ENCODE measurements at regions not wholly inside any gene's neighbourhood (a gene's known extent, or its start where the extent isn't known, plus 50 kb on each side); places are given as distances from the start of the nearest gene placed in this dataset.

DNA sequence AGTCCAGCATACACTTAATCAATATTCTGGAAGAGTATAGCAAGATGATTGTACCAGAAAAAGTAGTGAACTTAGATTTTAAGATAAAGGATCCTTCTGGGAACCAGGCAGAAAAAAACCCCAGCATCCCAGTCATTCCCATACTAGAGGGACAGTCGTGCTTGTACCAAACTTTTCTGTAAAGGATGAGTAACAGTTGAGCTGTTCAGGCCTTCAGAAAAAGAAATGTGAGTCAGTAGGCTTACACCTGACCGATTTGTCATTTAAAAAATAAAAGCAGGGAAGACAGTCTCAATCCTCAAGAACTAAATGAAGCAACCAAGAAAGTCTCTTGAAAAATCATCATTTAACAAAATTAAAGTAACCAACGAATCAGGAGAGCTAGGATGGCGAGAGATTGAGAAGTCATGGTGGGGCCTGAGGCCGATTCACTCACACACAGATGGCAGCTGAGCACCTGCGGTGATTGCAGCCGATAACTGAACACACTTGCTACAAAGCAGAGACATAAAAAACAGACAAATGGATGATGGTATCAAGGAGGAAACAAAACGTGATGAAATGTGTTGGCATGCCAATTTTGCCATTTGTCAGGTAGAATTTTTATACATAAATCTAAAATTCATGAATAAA, 170.0 kb upstream of the ALKAL2 start:
- TF ChIP-seq, protein P1, sequence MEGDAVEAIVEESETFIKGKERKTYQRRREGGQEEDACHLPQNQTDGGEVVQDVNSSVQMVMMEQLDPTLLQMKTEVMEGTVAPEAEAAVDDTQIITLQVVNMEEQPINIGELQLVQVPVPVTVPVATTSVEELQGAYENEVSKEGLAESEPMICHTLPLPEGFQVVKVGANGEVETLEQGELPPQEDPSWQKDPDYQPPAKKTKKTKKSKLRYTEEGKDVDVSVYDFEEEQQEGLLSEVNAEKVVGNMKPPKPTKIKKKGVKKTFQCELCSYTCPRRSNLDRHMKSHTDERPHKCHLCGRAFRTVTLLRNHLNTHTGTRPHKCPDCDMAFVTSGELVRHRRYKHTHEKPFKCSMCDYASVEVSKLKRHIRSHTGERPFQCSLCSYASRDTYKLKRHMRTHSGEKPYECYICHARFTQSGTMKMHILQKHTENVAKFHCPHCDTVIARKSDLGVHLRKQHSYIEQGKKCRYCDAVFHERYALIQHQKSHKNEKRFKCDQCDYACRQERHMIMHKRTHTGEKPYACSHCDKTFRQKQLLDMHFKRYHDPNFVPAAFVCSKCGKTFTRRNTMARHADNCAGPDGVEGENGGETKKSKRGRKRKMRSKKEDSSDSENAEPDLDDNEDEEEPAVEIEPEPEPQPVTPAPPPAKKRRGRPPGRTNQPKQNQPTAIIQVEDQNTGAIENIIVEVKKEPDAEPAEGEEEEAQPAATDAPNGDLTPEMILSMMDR (IDR thresholded peaks at IDR 0.05; ENCODE audit: low read depth, low read length) = no peak
- no peak for DNase-seq (ENCODE audit: extremely low read depth, low read depth)

DNA sequence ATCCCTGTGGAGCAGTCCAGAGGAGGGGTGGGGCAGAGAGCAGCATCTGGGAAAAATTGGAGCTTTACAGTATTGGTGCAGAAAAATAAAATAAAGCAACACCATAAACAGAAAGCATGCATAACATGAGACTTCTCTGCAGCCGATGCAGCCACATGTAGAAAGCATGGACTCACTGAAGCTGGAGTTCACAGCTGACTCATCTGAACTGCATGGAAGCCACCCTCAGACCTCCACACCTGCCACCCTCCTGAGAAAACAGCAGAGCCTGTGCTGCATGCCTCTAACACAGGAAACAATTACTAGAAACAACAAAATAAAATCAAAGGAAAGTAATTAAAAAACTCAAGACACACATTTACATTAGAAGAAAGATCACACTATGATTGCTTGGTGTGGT, 169.4 kb upstream of the ALKAL2 start:
- DNase-seq (ENCODE audit: extremely low read depth, low read depth) = no peak
- TF ChIP-seq, protein P1 (IDR thresholded peaks at IDR 0.05; ENCODE audit: low read depth, low read length) = no peak

DNA sequence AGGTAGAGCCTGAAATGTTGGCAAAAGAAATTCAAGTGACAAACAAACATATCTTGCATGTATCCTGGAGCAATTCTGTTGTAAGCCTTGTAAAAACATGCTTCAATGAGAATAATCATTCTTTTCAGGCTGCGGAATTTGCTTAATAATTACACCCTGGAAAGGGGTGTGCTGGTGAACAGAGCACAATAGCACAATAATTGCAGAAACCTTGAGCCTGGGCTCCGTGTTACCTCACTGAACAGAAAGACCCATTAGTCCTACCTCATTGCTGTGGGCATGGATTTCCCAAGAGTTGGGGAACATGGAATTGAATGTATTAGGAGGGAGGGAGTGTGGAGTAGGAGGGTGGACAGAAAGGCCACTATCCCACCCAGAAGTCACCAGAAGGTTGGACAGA, 168.0 kb upstream of the ALKAL2 start:
- no peak for DNase-seq (ENCODE audit: extremely low read depth, low read depth)

DNA sequence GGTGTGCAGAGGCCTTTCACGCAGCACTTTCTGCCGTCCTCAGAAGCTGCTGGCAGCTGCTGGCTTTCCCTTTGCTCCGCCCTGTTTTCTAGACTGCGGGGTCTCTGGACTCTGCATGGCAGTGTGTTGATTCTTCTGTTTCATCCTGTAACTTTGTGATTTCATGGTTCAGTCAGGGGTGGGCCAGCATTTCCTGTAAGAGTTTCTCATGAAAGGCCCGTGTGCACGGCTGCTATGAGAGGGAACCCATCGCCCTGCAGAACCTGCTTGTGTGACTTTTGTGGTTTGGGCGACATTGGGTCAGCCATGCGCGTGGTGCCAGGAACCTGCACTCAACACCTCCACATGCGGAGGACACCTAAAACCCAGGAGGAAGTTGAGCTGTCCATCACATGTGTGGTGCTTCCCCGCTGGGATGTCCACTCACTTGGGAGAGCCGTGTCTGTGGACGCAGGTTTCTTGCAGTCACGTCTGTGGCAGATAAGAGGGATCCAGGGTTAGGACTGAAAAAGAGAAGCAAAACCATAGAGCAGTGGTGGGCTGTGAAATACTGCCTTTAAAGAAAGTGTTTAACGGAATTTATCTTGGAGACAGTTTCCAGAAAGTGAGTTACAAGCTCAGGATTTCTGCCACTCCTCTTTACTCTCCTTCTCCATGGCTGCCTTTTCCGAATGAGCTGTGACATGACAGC, 167.3 kb upstream of the ALKAL2 start:
- DNase-seq (ENCODE audit: extremely low read depth, low read depth) = no peak
- TF ChIP-seq, protein P1 (IDR thresholded peaks at IDR 0.05; ENCODE audit: low read depth, low read length) = no peak

More for the DNA sequence above, 168.0 kb upstream of the ALKAL2 start:
- TF ChIP-seq, protein P1 (IDR thresholded peaks at IDR 0.05; ENCODE audit: low read depth, low read length) = no peak

DNA sequence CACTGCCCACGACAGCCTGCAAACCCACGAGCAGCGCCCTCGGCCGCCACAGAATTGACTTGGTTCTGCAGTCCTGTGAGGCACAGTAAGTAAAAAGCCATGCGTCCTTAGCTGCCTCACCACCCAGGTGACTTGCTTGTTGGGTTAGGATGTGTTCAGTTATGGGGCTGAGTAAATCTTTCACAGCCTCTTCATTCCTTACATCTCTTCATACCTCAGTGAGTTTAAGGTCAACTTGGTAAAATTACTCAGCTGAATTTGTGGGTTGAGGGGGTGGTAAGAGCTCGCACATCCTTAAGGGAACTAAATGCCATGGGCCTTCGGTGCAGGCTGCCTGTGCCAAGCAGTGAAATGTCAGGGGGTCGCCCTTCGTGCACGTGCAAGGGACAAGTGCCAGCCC, 165.2 kb upstream of the ALKAL2 start:
- no peak for DNase-seq (ENCODE audit: extremely low read depth, low read depth)
- TF ChIP-seq, protein P1 (IDR thresholded peaks at IDR 0.05; ENCODE audit: low read depth, low read length) = no peak

DNA sequence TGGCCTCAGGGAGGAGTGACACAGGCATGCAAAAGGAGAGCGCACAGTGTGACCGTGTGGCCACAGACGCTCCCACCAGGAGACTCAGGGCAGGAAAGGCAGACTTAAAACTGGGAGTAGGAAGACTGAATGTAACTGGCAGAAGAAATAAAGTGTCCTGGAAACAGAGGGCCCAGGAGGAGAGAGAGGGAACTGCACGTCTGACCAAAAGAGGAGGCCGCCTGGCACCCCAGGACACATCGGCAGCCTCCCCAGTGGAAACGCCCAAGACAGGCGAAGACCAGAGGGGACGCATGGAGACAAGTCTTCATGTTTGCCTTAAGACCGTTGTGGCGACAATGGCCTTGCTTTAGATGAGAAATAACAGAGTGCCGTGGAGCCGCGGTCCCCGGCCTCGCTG, 163.6 kb upstream of the ALKAL2 start:
- no peak for DNase-seq (ENCODE audit: extremely low read depth, low read depth)
- TF ChIP-seq, protein P1 (IDR thresholded peaks at IDR 0.05; ENCODE audit: low read depth, low read length) = no peak

DNA sequence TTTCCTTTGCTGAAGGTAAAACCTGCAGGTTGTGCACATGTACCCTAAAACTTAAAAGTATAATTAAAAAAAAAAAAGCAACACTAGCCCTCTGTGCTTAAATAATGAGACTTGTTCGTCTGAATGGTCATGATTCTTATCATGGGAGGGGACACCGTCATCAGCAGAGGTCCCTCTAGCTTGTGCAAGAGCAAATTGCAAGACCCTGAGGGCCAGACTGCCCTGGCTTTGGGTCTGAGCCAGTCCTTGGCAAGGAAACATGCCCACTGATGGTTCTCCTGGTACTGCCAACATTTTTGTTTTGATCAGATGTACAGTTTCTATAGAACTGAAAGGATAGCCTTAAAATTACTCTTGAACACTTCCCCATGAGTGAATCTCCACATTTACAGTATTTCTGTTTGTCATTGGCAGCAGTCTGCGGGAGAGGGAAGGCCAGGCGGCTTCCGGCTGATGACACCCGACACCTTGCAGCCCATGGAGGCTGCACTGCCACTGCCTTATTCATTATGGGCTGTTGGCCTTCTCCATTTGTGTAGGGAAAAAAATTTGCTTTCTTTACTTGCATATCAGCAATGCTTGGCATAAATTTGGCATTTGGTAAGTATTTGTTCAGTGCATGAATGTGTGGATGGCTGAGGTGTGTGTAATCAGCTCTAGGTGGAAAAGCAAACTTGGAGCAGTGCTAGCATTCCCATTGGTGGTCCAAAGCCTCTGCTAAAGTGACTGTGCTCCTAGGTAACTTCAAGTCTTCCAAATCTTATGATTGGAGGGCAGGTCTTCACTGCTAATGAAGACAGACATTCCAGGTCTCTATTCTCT, 161.6 kb upstream of the ALKAL2 start:
- TF ChIP-seq, protein P1 (IDR thresholded peaks at IDR 0.05; ENCODE audit: low read depth, low read length) = no peak
- no peak for DNase-seq (ENCODE audit: extremely low read depth, low read depth)
